ENCODE measurements at regions not wholly inside any gene's neighbourhood (a gene's known extent, or its start where the extent isn't known, plus 50 kb on each side); places are given as distances from the start of the nearest gene placed in this dataset.

GRCh38 chr5:113673041-113673440 is 159.5 kb downstream of the YTHDC2 start:
- 51 to 55% (median 54%) methylated on average over 3 of the region's 3 CpGs for WGBS, 3 donors
- Histone ChIP-seq H3K27ac (no peak overlapping the region), H3K4me3 (no peak overlapping the region), H3K36me3 (ENCODE audit: insufficient read depth in 1 of 2, low read depth in 1 of 2) (no peaks in the 10 kb centered on the region), H3K9me3 (no peaks in the 10 kb centered on the region), H3K4me1 (no peaks in the 10 kb centered on the region), H3K27me3 (ENCODE audit: insufficient read depth in 3 of 3, low read length in 2 of 3) (no peaks in the 10 kb centered on the region)
- intact Hi-C loops (cut with DNase I), result no loop called here
- DNase-seq (no peak), ATAC-seq (no peak)
- TF ChIP-seq, protein P1, sequence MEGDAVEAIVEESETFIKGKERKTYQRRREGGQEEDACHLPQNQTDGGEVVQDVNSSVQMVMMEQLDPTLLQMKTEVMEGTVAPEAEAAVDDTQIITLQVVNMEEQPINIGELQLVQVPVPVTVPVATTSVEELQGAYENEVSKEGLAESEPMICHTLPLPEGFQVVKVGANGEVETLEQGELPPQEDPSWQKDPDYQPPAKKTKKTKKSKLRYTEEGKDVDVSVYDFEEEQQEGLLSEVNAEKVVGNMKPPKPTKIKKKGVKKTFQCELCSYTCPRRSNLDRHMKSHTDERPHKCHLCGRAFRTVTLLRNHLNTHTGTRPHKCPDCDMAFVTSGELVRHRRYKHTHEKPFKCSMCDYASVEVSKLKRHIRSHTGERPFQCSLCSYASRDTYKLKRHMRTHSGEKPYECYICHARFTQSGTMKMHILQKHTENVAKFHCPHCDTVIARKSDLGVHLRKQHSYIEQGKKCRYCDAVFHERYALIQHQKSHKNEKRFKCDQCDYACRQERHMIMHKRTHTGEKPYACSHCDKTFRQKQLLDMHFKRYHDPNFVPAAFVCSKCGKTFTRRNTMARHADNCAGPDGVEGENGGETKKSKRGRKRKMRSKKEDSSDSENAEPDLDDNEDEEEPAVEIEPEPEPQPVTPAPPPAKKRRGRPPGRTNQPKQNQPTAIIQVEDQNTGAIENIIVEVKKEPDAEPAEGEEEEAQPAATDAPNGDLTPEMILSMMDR (IDR thresholded peaks at IDR 0.05), result no peak

GRCh38 chr5:113675166-113675565 is 161.7 kb downstream of the YTHDC2 start:
- no peaks in the 10 kb centered on the region for H3K36me3 ChIP-seq (ENCODE audit: insufficient read depth in 1 of 2, low read depth in 1 of 2)
- H3K4me1 ChIP-seq, result no peaks in the 10 kb centered on the region
- no peaks in the 10 kb centered on the region for H3K27me3 ChIP-seq (ENCODE audit: insufficient read depth in 3 of 3, low read length in 2 of 3)
- H3K27ac ChIP-seq, result no peak overlapping the region
- no peaks in the 10 kb centered on the region for H3K9me3 ChIP-seq
- ATAC-seq (no peak), DNase-seq (no peak)
- intact Hi-C loops (cut with DNase I), result loop anchor here in 1 of 2 donors (5.0 kb wide), 1 partner anchor 1112 kb away; no protein-coding TSS in a partner anchor
- TF ChIP-seq, protein P1 (IDR thresholded peaks at IDR 0.05), result no peak
- WGBS, 3 donors, result 79 to 87% (median 87%) methylated on average over 3 of the region's 3 CpGs
- H3K4me3 ChIP-seq, result no peak overlapping the region

GRCh38 chr5:113678202-113678601 is 164.7 kb downstream of the YTHDC2 start:
- no peak for DNase-seq
- ATAC-seq, result no peak
- TF ChIP-seq, protein P1 (IDR thresholded peaks at IDR 0.05), result no peak
- no peak overlapping the region for H3K4me3 ChIP-seq
- no peaks in the 10 kb centered on the region for H3K9me3 ChIP-seq
- no peaks in the 10 kb centered on the region for H3K4me1 ChIP-seq
- WGBS, 3 donors, result 19 to 38% (median 29%) methylated on average over 1 of the region's 1 CpG
- no peak overlapping the region for H3K27ac ChIP-seq
- H3K27me3 ChIP-seq (ENCODE audit: insufficient read depth in 3 of 3, low read length in 2 of 3), result no peaks in the 10 kb centered on the region
- intact Hi-C loops (cut with DNase I), result loop anchor here in 1 of 2 donors (2.0 to 5.0 kb wide), 2 partner anchors 771 to 1109 kb away; no protein-coding TSS in a partner anchor
- no peaks in the 10 kb centered on the region for H3K36me3 ChIP-seq (ENCODE audit: insufficient read depth in 1 of 2, low read depth in 1 of 2)

- intact Hi-C loops (cut with DNase I), result loop anchor here in 1 of 2 donors (2.0 to 5.0 kb wide), 2 partner anchors 770 to 1108 kb away; no protein-coding TSS in a partner anchor
- no peak overlapping the region for H3K4me3 ChIP-seq
Measured at GRCh38 chr5:113678924-113679575, 165.6 kb downstream of the YTHDC2 start.

More at GRCh38 chr5:113678924-113679575, 165.6 kb downstream of the YTHDC2 start:
- WGBS, 3 donors, result 25 to 27% (median 26%) methylated on average over 7 of the region's 7 CpGs
- no peak overlapping the region for H3K27ac ChIP-seq
- peak; percentile 48 to 74 (median 55) for ATAC-seq
- H3K27me3 ChIP-seq (ENCODE audit: insufficient read depth in 3 of 3, low read length in 2 of 3), result no peaks in the 10 kb centered on the region
- H3K4me1 ChIP-seq, result no peaks in the 10 kb centered on the region
- TF ChIP-seq, protein P1 (IDR thresholded peaks at IDR 0.05), result peak; percentile 68
- H3K9me3 ChIP-seq, result no peaks in the 10 kb centered on the region
- no peak for DNase-seq
- H3K36me3 ChIP-seq (ENCODE audit: insufficient read depth in 1 of 2, low read depth in 1 of 2), result no peaks in the 10 kb centered on the region
